ENCODE measurements at regions not wholly inside any gene's neighbourhood (a gene's known extent, or its start where the extent isn't known, plus 50 kb on each side); places are given as distances from the start of the nearest gene placed in this dataset.
A peak's percentile ranks its signal among the peaks of the same experiment; 100 is the strongest.
"Not testable (repeated sequence)": the region's sequence is repeated elsewhere in the genome, so short reads cannot be mapped to it uniquely, and the experiment has no call there.

DNA sequence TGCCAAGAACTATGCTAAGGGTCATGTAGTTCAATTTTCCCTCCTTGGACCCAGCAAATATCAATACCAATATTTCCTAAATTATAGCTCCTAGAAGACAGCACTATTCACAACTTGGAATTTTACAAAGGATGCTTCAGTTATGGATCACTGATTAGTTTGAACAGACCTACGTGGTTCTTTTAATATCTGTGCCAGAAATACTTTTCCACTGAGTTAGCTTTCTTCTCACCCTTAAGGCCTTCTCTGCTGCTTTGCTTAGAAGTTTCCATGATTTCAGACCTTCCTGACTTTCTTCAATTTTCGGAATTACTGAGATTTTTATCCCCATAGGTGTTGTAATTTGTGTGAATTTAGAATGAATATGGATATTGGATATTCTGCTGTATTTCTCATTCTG is 380.4 kb downstream of the PSAT1 start:
- no peak for DNase-seq

DNA sequence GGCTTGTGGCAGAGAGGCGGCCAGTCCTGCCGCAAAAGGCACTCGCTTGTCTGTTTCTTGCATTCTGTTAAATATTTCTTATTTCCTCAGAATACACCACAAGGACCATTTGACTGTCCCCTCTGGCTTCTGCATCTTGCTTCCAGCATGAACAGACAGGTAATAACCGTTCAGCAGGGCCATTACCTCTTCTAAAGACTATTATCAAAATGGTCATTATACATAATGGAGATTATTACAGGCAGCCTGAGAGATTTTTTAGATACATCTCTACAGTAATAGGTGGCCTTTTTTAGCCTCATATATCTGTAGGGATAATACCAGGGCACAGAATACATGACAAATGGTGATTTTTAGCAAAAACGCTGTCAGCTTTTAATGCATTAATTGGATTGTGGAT is 382.0 kb downstream of the PSAT1 start:
- peak in 1 of 2 experiments; percentile 36 for DNase-seq

- DNase-seq: no peak
Observed at GRCh38 chr9:78680196-78680595, 383.3 kb downstream of the PSAT1 start.

- DNase-seq: no peak
Observed at GRCh38 chr9:78682216-78682615, 385.3 kb downstream of the PSAT1 start.

- no peak for DNase-seq
Observed at GRCh38 chr9:78685471-78685870, 388.5 kb downstream of the PSAT1 start.

DNA sequence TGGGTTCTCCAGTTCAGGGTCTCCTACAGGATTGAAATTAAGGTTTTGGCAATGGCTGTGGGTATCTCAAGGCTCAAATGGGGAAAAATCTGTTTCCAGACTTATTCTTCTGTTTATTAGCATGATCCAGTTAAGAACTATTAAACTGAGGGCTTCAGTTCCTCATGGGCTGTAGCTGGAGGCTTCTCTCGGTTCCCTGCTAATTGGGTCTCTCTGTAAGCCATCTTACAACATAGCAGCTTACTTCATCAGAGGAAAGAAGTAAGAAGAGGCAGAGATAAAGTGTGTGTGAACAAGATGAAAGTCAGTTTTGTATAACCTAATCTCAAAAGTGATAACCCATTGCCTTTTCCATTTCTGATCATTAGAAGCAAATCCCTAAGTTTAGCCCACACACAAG is 391.9 kb downstream of the PSAT1 start:
- DNase-seq: no peak

DNA sequence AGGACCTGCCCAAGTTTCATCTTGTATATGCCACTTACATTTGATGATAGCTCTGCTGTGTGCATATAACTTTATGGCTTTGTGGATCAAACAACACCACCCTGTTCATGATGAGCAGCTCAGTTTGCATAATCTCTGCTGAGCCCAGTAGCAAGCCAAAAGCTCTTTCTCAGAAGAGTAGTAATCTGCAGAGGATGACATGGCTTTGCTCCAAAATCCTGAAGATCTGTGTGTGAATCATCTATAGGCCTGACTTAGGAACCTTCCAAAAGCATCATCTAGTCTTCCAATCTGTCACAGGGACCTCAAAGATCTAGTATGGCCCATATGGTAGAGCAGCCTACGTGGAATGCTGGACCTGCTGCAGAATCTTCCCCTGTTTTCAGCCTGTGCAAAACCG is 394.6 kb downstream of the PSAT1 start:
- DNase-seq: no peak

DNA sequence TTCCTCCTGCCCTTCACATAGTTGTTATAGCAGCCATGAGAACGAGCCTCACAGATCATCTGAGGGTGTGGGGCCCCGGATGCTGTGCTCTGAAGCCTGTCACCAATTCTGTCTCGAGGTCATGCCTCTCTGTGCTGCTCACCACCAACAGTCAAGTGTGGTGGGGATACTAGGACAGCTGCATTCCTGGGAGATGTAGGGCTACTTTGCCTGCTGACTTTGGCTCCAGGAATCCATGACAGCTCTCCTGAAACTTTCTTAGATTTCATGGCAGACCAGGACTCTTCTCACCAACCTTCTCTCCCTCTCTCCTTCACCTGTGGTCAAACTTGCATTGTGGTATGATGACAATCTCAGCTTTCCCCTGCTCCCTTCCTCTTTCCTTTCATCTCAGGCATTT is 395.9 kb downstream of the PSAT1 start:
- no peak for DNase-seq

- DNase-seq: peak; percentile 67 to 89
Observed at GRCh38 chr9:78694974-78695373, 398.0 kb downstream of the PSAT1 start.

GRCh38 chr9:78695519-78695918 is 398.6 kb downstream of the PSAT1 start:
- peak; percentile 59 to 85 for DNase-seq

DNA sequence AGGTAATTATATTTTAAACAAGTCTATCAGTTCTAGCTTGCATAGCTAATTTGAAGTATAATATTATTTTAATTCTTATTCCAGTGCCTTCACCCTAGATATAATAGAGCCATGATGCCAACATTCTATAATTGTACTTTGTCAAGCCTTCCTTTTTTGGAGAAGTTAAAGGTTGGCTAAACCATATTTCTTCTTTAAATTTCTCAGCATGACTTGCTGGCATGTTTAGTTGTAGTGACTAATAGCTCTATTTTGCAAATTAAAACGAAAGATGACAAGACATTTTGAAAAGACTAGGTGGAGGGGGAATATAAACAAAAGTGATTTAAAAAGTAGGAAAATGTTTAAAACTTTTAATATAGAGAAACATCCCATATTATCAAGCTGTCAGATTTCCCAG is 400.7 kb downstream of the PSAT1 start:
- no peak for DNase-seq

- no peak for DNase-seq
Observed at GRCh38 chr9:78698371-78698770, 401.4 kb downstream of the PSAT1 start.

GRCh38 chr9:78699217-78699616 is 402.3 kb downstream of the PSAT1 start:
- not testable (repeated sequence) for DNase-seq

- DNase-seq: not testable (repeated sequence)
Observed at GRCh38 chr9:78704153-78704552, 407.2 kb downstream of the PSAT1 start.

DNA sequence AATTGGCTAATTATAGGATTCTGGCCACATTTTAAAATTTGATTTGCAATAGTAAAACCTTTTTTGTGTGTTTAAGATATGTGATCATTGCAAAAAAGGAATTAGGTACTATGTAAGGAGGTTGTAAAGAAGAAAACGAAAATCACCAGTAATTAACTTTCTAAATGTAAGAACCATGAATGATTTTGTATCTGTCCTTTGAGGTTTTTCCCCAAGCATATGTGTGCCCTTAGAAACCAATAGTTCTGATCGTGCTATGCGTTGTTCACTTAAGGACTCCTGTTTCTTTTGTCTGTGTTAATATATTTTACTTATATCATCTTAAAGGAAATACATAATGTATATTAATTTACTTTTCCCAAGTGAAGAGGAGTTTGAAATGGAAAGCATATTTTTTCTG is 410.2 kb downstream of the PSAT1 start:
- DNase-seq: no peak

GRCh38 chr9:78707481-78707991 is 410.6 kb downstream of the PSAT1 start:
- no peak for DNase-seq

GRCh38 chr9:78712903-78713613 is 416.1 kb downstream of the PSAT1 start:
- DNase-seq: peak in 1 of 2 experiments; percentile 9

DNA sequence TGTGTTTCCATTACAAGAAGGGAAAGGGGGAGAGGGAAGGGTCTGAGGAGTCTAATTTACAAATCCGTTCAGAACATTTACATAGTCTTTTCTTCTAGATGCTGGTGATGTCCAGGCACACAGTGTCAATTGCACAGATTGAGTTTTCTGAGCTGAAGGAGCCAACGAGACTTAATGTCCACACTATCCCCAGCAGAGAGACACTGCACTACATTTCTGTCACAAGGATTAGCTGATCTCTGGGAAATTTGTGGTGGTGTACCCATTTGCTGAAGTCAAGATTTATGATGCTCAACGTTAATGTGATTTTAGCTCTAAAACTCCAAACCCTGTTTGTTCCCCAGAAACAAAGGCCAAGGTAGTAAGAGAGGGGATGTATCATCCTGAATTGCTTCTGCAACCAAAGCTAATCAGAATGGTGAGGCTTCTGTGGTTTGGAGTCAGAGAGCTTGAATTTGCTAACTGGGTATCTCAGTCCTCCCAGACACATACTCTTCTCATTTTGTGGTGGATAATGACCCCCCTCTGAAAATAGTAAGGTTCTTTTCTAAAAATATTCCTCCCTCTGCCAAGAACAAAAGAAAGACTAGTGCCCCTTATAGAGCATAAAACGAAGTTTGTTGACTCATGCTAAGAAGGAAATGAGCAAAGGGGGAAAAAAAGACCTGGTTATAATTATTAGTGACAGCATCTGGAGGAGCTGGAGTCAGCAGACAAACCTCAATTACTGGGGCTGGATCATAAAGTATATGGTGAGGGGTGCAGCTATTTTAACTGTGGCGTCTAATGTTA is 416.9 kb downstream of the PSAT1 start:
- DNase-seq: peak in 1 of 2 experiments; percentile 36

DNA sequence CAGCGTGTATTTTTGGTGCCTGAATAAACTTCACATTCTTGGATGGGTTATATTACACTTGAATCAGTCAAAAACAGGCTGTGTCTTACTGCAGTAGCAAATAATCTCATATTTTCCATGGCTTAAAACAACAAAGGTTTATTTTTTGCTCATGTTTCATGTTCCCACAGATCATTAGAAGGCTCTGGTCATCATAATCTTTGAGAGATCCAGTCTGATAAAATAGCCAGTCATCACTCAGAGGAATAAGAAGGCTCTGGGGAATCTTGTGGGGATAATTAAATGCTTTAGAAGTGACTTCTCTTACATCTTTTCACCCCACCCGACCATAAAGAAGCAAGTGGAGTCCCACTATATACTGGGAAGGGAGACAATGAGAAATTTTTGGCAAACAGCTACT is 417.7 kb downstream of the PSAT1 start:
- no peak for DNase-seq

DNA sequence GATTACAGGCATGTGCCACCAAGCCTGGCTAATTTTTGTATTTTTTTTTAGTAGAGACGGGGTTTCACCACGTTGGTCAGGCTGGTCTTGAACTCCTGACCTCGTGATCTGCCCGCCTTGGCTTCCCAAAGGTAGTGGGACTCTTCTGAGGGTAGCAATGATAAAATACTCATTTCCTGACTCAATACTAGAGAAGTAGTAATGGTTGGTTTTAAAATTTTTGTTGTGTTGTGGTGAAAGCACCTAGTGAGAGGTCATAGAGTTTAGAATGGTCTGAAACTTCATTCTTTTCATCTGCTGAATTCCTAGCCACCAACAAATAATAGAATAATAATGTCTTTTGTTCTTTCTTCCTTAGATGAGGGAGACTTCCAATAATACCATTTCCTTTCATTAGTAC is 422.1 kb downstream of the PSAT1 start:
- DNase-seq: not testable (repeated sequence)

GRCh38 chr9:78724896-78725295 is 428.0 kb downstream of the PSAT1 start:
- no peak for DNase-seq

DNA sequence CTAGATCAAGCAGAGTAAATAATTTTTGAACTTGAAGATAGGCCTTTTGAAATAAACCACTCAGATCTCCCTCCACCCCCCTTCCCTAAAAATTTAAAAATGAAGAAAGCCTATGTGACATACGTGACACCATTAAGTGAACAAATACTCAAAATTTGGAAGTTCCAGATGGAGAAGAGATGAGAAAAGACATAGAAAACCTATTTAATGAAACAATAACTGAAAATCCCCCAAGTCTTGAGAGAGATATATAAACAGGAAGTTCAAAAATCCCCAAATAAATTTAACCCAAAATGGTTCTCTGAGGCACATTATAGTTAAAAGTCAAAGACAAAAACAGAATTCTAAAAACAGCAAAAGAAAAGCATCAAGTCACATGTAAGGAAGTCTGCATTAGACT is 428.6 kb downstream of the PSAT1 start:
- DNase-seq: no peak

DNA sequence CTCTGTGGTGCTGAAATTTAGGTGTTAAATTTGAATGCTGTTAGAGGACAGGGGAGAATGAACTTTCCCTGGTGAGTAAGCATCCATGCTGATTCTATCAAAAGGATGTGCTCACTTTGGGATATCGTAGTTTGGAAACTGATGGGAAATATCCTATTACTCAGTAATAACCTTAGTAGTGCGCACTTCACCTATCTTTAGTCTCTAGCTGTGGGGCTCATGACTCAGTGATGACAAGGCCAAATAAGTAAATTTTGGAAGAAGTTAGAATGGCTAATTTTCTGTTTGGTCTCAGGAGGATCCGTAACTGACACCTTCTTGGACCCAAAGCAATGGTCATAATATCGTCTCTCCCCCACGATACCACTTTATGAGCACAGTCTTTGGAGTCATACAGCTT is 448.4 kb downstream of the PSAT1 start:
- no peak for DNase-seq

GRCh38 chr9:78746010-78746409 is 449.1 kb downstream of the PSAT1 start:
- peak in 1 of 2 experiments; percentile 69 for DNase-seq
